IMR-90 (cell line): ENCODE measurements at regions not wholly inside any gene's neighbourhood (a gene's known extent, or its start where the extent isn't known, plus 50 kb on each side); places are given as distances from the start of the nearest gene placed in this dataset.

Source experiments
- ATAC-seq: fragments of 200-7000 bp; cut with Tn5 transposase; 2 replicates; pipeline ENCODE4 v1.9.1; 2020; ENCODE audit warnings: low read depth, mild to moderate bottlenecking, moderate library complexity
- BruUV-seq: library from RNA; stranded (reverse); fragments of 400-500 nt; replicated peaks from 2 replicates; lab custom pipeline; 2021; lab: Mats Ljungman, UMichigan
- CTCF ChIA-PET: fragments of 300-600 bp; formaldehyde crosslinking; extraction: SDS; loops from one replicate; lab custom pipeline; 2021; ENCODE audit warnings: antibody characterized with exemption; lab: Yijun Ruan, JAX
- POLR2A ChIA-PET: fragments of 300-600 bp; sonication (Branson Sonifier 250); formaldehyde crosslinking; loops from one replicate; lab custom pipeline; 2022; ENCODE audit warnings: antibody characterized with exemption; ENCODE audit not compliant: unreplicated experiment; lab: Charles Lee
- DNase-seq: peaks from one replicate; pipeline ENCODE4 v3.0.0; 2013
- H2AFZ ChIP-seq: replicated peaks from 2 replicates; pipeline ENCODE3; 2013; ENCODE audit warnings: low read length, mild to moderate bottlenecking; ENCODE audit not compliant: poor library complexity
- H2AK5ac ChIP-seq: 2 replicates; pipeline ENCODE4 v1.6.1; 2013; ENCODE audit warnings: low read depth, low read length, inconsistent platforms
- H2AK9ac ChIP-seq: replicated peaks from 2 replicates; pipeline ENCODE3; 2013; ENCODE audit warnings: mild to moderate bottlenecking, low read depth, low read length, moderate library complexity; ENCODE audit not compliant: poor library complexity
- H2BK120ac ChIP-seq: 2 replicates; pipeline ENCODE4 v1.6.1; 2013; ENCODE audit warnings: low read depth, low read length, inconsistent platforms
- H2BK15ac ChIP-seq: 3 replicates; pipeline ENCODE4 v1.6.1; 2013; ENCODE audit warnings: low read depth, low read length, inconsistent platforms
- H2BK20ac ChIP-seq: 2 replicates; pipeline ENCODE4 v1.6.1; 2013; ENCODE audit warnings: low read depth, mild to moderate bottlenecking, inconsistent platforms, low read length, moderate library complexity
- H2BK5ac ChIP-seq: 2 replicates; pipeline ENCODE4 v1.6.1; 2013; ENCODE audit warnings: mild to moderate bottlenecking, low read depth, low read length, inconsistent platforms; ENCODE audit not compliant: poor library complexity, severe bottlenecking
- H3K14ac ChIP-seq: replicated peaks from 2 replicates; pipeline ENCODE4 v1.6.1; 2013; ENCODE audit warnings: low read depth, low read length, inconsistent platforms
- H3K18ac ChIP-seq: 2 replicates; pipeline ENCODE4 v1.6.1; 2013; ENCODE audit warnings: low read depth, low read length, control low read depth
- H3K23ac ChIP-seq: 2 replicates; pipeline ENCODE4 v1.6.1; 2013; ENCODE audit warnings: low read depth, low read length, inconsistent platforms
- H3K27ac ChIP-seq: 2 replicates; pipeline ENCODE4 v1.5.1; 2013; ENCODE audit warnings: mild to moderate bottlenecking, control low read depth, low read length; ENCODE audit not compliant: insufficient read depth
- H3K27me3 ChIP-seq: 2 replicates; pipeline ENCODE4 v1.6.1; 2013; ENCODE audit warnings: low read length; ENCODE audit not compliant: control insufficient read depth, insufficient read depth
- H3K36me3 ChIP-seq: 2 replicates; pipeline ENCODE4 v1.6.1; 2013; ENCODE audit warnings: low read length, mixed read lengths; ENCODE audit not compliant: control insufficient read depth, insufficient read depth
- H3K4ac ChIP-seq: 2 replicates; pipeline ENCODE4 v1.6.1; 2013; ENCODE audit warnings: low read depth, low read length, inconsistent platforms
- H3K4me1 ChIP-seq: 2 replicates; pipeline ENCODE4 v1.6.1; 2013; ENCODE audit warnings: low read length, mixed read lengths; ENCODE audit not compliant: control insufficient read depth, insufficient read depth
- H3K4me2 ChIP-seq: 2 replicates; pipeline ENCODE4 v1.6.1; 2013; ENCODE audit warnings: low read depth, mild to moderate bottlenecking, control low read depth, low read length, moderate library complexity
- H3K4me3 ChIP-seq: 2 replicates; pipeline ENCODE4 v1.5.1; 2013; ENCODE audit warnings: low read depth, mild to moderate bottlenecking, control low read depth, low read length, moderate library complexity; ENCODE audit not compliant: insufficient read depth
- H3K56ac ChIP-seq: 2 replicates; pipeline ENCODE4 v1.6.1; 2013; ENCODE audit warnings: low read length, inconsistent platforms; ENCODE audit not compliant: insufficient read depth; ENCODE audit errors: extremely low read depth
- H3K79me1 ChIP-seq, 2 experiments: 2 replicates each; pipeline ENCODE4 v1.6.1; 2013; ENCODE audit warnings: low read length in 2 of 2, inconsistent platforms in 1 of 2, low read depth in 1 of 2
- H3K9ac ChIP-seq: 2 replicates; pipeline ENCODE4 v1.6.1; 2013; ENCODE audit warnings: low read depth, low read length, control low read depth
- H3K9me1 ChIP-seq: 2 replicates; pipeline ENCODE4 v1.6.1; 2013; ENCODE audit warnings: low read length, inconsistent platforms; ENCODE audit not compliant: insufficient read depth
- H3K9me3 ChIP-seq: 2 replicates; pipeline ENCODE4 v1.6.1; 2013; ENCODE audit warnings: low read length; ENCODE audit not compliant: control insufficient read depth, insufficient read depth
- H4K20me1 ChIP-seq: 2 replicates; pipeline ENCODE4 v1.6.1; 2013; ENCODE audit warnings: low read length, inconsistent platforms; ENCODE audit not compliant: insufficient read depth
- H4K5ac ChIP-seq: 2 replicates; pipeline ENCODE4 v1.6.1; 2013; ENCODE audit warnings: mild to moderate bottlenecking, low read depth, low read length, control low read depth
- H4K8ac ChIP-seq, 2 experiments: 2 replicates each; pipeline ENCODE4 v1.6.1; 2013; ENCODE audit warnings: low read depth in 2 of 2, low read length in 2 of 2, control low read depth in 1 of 2, inconsistent platforms in 1 of 2
- H4K91ac ChIP-seq: 2 replicates; pipeline ENCODE4 v1.6.1; 2013; ENCODE audit warnings: low read depth, low read length, inconsistent platforms; ENCODE audit not compliant: insufficient read depth
- BHLHE40 ChIP-seq: fragments of 150-350 bp; IDR thresholded peaks from 2 replicates; pipeline ENCODE4 v1.6.1; 2016; ENCODE audit warnings: mild to moderate bottlenecking, low read depth, low read length
- CEBPB ChIP-seq: IDR thresholded peaks from 2 replicates; pipeline ENCODE4 v1.6.1; 2012; ENCODE audit warnings: low read depth, low read length, improper control_type of control experiment
- CHD1 ChIP-seq: IDR thresholded peaks from 2 replicates; pipeline ENCODE4 v1.6.1; 2012; ENCODE audit warnings: low read depth, low read length, improper control_type of control experiment
- FOS ChIP-seq: fragments of 150-350 bp; IDR thresholded peaks from 2 replicates; pipeline ENCODE4 v1.6.1; 2016; ENCODE audit warnings: low read depth, low read length
- MAFK ChIP-seq: IDR thresholded peaks from 2 replicates; pipeline ENCODE4 v1.6.1; 2012; ENCODE audit warnings: low read depth, low read length, improper control_type of control experiment
- MAZ ChIP-seq: IDR thresholded peaks from 2 replicates; pipeline ENCODE4 v1.6.1; 2012; ENCODE audit warnings: low read depth, mild to moderate bottlenecking, low read length, improper control_type of control experiment, moderate library complexity, borderline replicate concordance
- MXI1 ChIP-seq: IDR thresholded peaks from 2 replicates; pipeline ENCODE4 v1.6.1; 2012; ENCODE audit warnings: low read depth, mild to moderate bottlenecking, low read length, moderate library complexity, borderline replicate concordance
- NFE2L2 ChIP-seq: fragments of 150-350 bp; IDR thresholded peaks from 2 replicates; pipeline ENCODE4 v1.6.1; 2016; ENCODE audit warnings: low read depth, mild to moderate bottlenecking, low read length
- POLR2A ChIP-seq: IDR thresholded peaks from 2 replicates; pipeline ENCODE4 v1.6.1; 2012; ENCODE audit warnings: mild to moderate bottlenecking, low read depth, low read length
- RAD21 ChIP-seq: IDR thresholded peaks from 2 replicates; pipeline ENCODE4 v1.6.1; 2012; ENCODE audit warnings: low read length, improper control_type of control experiment
- RCOR1 ChIP-seq: IDR thresholded peaks from 2 replicates; pipeline ENCODE4 v1.6.1; 2012; ENCODE audit warnings: mild to moderate bottlenecking, low read length, improper control_type of control experiment; ENCODE audit not compliant: insufficient replicate concordance
- RFX5 ChIP-seq: IDR thresholded peaks from 2 replicates; pipeline ENCODE4 v1.8.0; 2012; ENCODE audit warnings: low read depth, mild to moderate bottlenecking, low read length, moderate library complexity
- SMC3 ChIP-seq: fragments of 150-350 bp; IDR thresholded peaks from 2 replicates; pipeline ENCODE4 v1.6.1; 2016; ENCODE audit warnings: low read depth, mild to moderate bottlenecking, antibody characterized with exemption, low read length, moderate library complexity
- WGBS, 2 experiments: methylation state at CpG; one replicate each; pipeline versions ENCODE4 v1.1.5 to v1.1.7; 2013; ENCODE audit warnings: missing lambda C conversion rate in 2 of 2; ENCODE audit not compliant: insufficient read length in 1 of 2; ENCODE audit errors: extremely low coverage in 2 of 2; 5-methylcytosine and 5-hydroxymethylcytosine counted together
- dilution Hi-C: fragments of 300-500 bp; cut with HindIII; formaldehyde crosslinking; loops from one replicate; pipeline ENCODE4 v1.14.3; 2018; ENCODE audit warnings: low sequenced_read_pairs; ENCODE audit not compliant: unreplicated experiment
- in situ Hi-C: fragments of 300-500 bp; cut with MboI; formaldehyde crosslinking; loops from 3 replicates; pipeline ENCODE4 v1.14.3; 2019; ENCODE audit warnings: low sequenced_read_pairs, inconsistent platforms, mixed read lengths
- intact Hi-C: fragments of 100-400 bp; cut with micrococcal nuclease; formaldehyde crosslinking; loops from 2 replicates; pipeline ENCODE4 v1.10.0; 2022
- TF ChIP-seq, protein P1 (sequence below): fragments of 150-350 bp; IDR thresholded peaks from 2 replicates; pipeline ENCODE4 v1.6.1; 2016; ENCODE audit warnings: low read depth, mild to moderate bottlenecking, low read length, moderate library complexity, borderline replicate concordance
- TF ChIP-seq, protein P2 (sequence below): fragments of 150-350 bp; IDR thresholded peaks from 2 replicates; pipeline ENCODE4 v1.6.1; 2017; ENCODE audit warnings: mild to moderate bottlenecking, antibody characterized with exemption, low read length, low read depth
- TF ChIP-seq, protein P3 (sequence below): conservative IDR thresholded peaks from 2 replicates; pipeline ENCODE4 v1.5.1; 2012; ENCODE audit warnings: mild to moderate bottlenecking, low read depth, low read length, improper control_type of control experiment

DNA sequence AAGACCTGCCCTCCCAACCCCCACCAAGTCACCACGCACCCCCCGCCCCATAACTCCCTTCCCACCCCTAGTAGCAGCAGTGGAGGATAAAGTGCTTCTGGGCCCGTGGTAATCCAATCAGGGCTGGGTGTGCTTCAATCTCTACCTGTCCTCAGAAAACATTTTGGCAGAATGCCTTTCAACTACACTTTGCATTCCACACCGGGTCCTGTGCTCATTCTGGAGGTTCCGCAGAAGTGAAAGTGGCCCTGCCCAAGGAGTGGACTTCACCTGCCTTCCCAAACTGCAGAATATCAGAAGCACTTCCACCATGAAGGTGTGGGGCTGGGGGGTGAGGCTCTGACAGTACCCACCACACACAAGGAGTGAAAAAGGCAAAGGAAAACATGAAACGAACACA, 322.3 kb downstream of the DHX15 start:
- Histone ChIP-seq H4K5ac (no peak overlapping the region), H4K8ac (no peak overlapping the region), H3K79me1 (no peaks in the 10 kb centered on the region), H3K36me3 (no peaks in the 10 kb centered on the region), H2BK120ac (no peak overlapping the region), H3K4me2 (no peak overlapping the region), H3K9ac (no peak overlapping the region), H3K27me3 (peaks cover 2% of the 10 kb centered on the region; the same call in 1 of the 2 replicates), H3K4ac (no peak overlapping the region), H2AK9ac (no peak overlapping the region), H4K20me1 (no peaks in the 10 kb centered on the region), H3K56ac (no peak overlapping the region), H2AFZ (no peak overlapping the region), H3K4me1 (peaks cover 2% of the 10 kb centered on the region; the same call in 1 of the 2 replicates), H3K27ac (no peak overlapping the region), H3K18ac (no peak overlapping the region), H3K9me1 (no peaks in the 10 kb centered on the region), H2BK5ac (no peak overlapping the region), H3K14ac (no peak overlapping the region), H3K23ac (no peak overlapping the region), H2BK15ac (no peak overlapping the region), H3K4me3 (no peak overlapping the region), H2BK20ac (no peak overlapping the region), H2AK5ac (no peak overlapping the region), H3K9me3 (no peaks in the 10 kb centered on the region), H4K91ac (no peak overlapping the region)
- intact Hi-C loops (no loop called here), in situ Hi-C loops (no loop called here), dilution Hi-C loops (no loop called here)
- CTCF ChIA-PET = interaction anchor here (0.6 to 1.0 kb wide), 2 partner anchors 9 to 254 kb away, joined by 3 read pairs; no protein-coding TSS in a partner anchor
- DNase-seq = no peak
- WGBS, 2 experiments = no CpG with 5 or more reads among the region's 6 CpGs
- ATAC-seq = no peak
- TF ChIP-seq MAFK = no peak
- TF ChIP-seq CEBPB = no peak
- no peak for TF ChIP-seq RAD21
- TF ChIP-seq, protein P1, sequence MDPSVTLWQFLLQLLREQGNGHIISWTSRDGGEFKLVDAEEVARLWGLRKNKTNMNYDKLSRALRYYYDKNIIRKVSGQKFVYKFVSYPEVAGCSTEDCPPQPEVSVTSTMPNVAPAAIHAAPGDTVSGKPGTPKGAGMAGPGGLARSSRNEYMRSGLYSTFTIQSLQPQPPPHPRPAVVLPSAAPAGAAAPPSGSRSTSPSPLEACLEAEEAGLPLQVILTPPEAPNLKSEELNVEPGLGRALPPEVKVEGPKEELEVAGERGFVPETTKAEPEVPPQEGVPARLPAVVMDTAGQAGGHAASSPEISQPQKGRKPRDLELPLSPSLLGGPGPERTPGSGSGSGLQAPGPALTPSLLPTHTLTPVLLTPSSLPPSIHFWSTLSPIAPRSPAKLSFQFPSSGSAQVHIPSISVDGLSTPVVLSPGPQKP = no peak
- no peak for TF ChIP-seq RFX5
- TF ChIP-seq MAZ = no peak
- TF ChIP-seq NFE2L2 = no peak
- TF ChIP-seq CHD1 = no peak
- no peak for TF ChIP-seq MXI1
- TF ChIP-seq, protein P2, sequence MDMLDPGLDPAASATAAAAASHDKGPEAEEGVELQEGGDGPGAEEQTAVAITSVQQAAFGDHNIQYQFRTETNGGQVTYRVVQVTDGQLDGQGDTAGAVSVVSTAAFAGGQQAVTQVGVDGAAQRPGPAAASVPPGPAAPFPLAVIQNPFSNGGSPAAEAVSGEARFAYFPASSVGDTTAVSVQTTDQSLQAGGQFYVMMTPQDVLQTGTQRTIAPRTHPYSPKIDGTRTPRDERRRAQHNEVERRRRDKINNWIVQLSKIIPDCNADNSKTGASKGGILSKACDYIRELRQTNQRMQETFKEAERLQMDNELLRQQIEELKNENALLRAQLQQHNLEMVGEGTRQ = no peak
- TF ChIP-seq BHLHE40 = no peak
- TF ChIP-seq FOS = no peak
- TF ChIP-seq, protein P3, sequence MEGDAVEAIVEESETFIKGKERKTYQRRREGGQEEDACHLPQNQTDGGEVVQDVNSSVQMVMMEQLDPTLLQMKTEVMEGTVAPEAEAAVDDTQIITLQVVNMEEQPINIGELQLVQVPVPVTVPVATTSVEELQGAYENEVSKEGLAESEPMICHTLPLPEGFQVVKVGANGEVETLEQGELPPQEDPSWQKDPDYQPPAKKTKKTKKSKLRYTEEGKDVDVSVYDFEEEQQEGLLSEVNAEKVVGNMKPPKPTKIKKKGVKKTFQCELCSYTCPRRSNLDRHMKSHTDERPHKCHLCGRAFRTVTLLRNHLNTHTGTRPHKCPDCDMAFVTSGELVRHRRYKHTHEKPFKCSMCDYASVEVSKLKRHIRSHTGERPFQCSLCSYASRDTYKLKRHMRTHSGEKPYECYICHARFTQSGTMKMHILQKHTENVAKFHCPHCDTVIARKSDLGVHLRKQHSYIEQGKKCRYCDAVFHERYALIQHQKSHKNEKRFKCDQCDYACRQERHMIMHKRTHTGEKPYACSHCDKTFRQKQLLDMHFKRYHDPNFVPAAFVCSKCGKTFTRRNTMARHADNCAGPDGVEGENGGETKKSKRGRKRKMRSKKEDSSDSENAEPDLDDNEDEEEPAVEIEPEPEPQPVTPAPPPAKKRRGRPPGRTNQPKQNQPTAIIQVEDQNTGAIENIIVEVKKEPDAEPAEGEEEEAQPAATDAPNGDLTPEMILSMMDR = no peak
- no peak for TF ChIP-seq POLR2A
- TF ChIP-seq SMC3 = no peak
- TF ChIP-seq RCOR1 = no peak
- POLR2A ChIA-PET = no interaction called here
- BruUV-seq = no TSS peak
